ENCODE measurements at regions not wholly inside any gene's neighbourhood (a gene's known extent, or its start where the extent isn't known, plus 50 kb on each side); places are given as distances from the start of the nearest gene placed in this dataset.

DNA sequence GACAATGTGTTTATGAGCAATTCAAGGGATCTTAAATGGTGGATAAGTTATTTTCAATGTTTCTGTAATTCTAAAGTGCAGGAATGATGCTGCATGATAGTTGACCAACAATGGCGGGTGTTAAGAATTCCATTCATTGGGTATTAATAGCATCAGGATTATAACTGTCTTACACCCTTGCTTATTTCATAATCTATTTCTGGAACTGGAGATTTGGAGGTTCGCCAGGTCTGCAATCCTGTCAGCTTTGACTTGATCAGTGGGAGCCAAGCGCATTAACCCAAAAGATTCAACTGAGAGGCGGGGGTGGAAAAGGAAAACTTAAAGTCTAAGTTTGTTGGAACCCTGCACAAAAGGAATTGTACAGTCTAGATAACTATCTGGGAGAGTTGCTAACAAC lies 114.9 kb upstream of the ZEB1 start:
- TF ChIP-seq, protein P1, sequence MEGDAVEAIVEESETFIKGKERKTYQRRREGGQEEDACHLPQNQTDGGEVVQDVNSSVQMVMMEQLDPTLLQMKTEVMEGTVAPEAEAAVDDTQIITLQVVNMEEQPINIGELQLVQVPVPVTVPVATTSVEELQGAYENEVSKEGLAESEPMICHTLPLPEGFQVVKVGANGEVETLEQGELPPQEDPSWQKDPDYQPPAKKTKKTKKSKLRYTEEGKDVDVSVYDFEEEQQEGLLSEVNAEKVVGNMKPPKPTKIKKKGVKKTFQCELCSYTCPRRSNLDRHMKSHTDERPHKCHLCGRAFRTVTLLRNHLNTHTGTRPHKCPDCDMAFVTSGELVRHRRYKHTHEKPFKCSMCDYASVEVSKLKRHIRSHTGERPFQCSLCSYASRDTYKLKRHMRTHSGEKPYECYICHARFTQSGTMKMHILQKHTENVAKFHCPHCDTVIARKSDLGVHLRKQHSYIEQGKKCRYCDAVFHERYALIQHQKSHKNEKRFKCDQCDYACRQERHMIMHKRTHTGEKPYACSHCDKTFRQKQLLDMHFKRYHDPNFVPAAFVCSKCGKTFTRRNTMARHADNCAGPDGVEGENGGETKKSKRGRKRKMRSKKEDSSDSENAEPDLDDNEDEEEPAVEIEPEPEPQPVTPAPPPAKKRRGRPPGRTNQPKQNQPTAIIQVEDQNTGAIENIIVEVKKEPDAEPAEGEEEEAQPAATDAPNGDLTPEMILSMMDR (IDR thresholded peaks at IDR 0.05) = no peak
- no peak for TF ChIP-seq ZFX (IDR thresholded peaks at IDR 0.05; ENCODE audit: borderline replicate concordance)

All from 22Rv1 (cell line).